Activated CD4-positive, CD25-positive, alpha-beta regulatory T cell treated with anti-CD3 and anti-CD28 coated beads, Interleukin-2, amount 50 U/mL, for 16 hours (primary cell): ENCODE measurements at regions not wholly inside any gene's neighbourhood (a gene's known extent, or its start where the extent isn't known, plus 50 kb on each side); places are given as distances from the start of the nearest gene placed in this dataset.
"Not testable (repeated sequence)": the region's sequence is repeated elsewhere in the genome, so short reads cannot be mapped to it uniquely, and the experiment has no call there.

Experiments
- DNase-seq: peaks from one replicate; pipeline ENCODE4 v3.0.0-alpha.2; 2020; ENCODE audit warnings: low read depth, low spot score

- no peak for DNase-seq
These were observed 990.5 kb downstream of the TBL1XR1 start for GRCh38 chr3:176206809-176207208.

GRCh38 chr3:176202652-176203051, 994.6 kb downstream of the TBL1XR1 start:
- no peak for DNase-seq

GRCh38 chr3:176193032-176193730, 1004.1 kb downstream of the TBL1XR1 start:
- DNase-seq, result no peak

- DNase-seq, result no peak
These were observed 1006.5 kb downstream of the TBL1XR1 start for GRCh38 chr3:176190755-176191154.

GRCh38 chr3:176183181-176183580, 1014.1 kb downstream of the TBL1XR1 start:
- DNase-seq, result no peak

GRCh38 chr3:176174060-176174459, 1023.2 kb downstream of the TBL1XR1 start:
- DNase-seq, result no peak

GRCh38 chr3:176172492-176172891, 1024.8 kb downstream of the TBL1XR1 start:
- no peak for DNase-seq

- no peak for DNase-seq
These were observed 1030.0 kb downstream of the TBL1XR1 start for GRCh38 chr3:176167272-176167671.

GRCh38 chr3:176160997-176161396, 1036.3 kb downstream of the TBL1XR1 start:
- DNase-seq, result no peak

GRCh38 chr3:176159796-176160195, 1037.5 kb downstream of the TBL1XR1 start:
- DNase-seq, result no peak

GRCh38 chr3:176155012-176155411, 1042.3 kb downstream of the TBL1XR1 start:
- no peak for DNase-seq

- no peak for DNase-seq
These were observed 1047.7 kb downstream of the TBL1XR1 start for GRCh38 chr3:176149567-176149966.

- DNase-seq, result no peak
These were observed 1050.0 kb downstream of the TBL1XR1 start for GRCh38 chr3:176147251-176147650.

- no peak for DNase-seq
These were observed 1055.4 kb downstream of the TBL1XR1 start for GRCh38 chr3:176141837-176142236.

- DNase-seq, result no peak
These were observed 1076.8 kb downstream of the TBL1XR1 start for GRCh38 chr3:176120507-176120906.

- DNase-seq, result no peak
These were observed 1077.5 kb downstream of the TBL1XR1 start for GRCh38 chr3:176119826-176120225.

- no peak for DNase-seq
These were observed 1090.9 kb downstream of the TBL1XR1 start for GRCh38 chr3:176106380-176106779.

- no peak for DNase-seq
These were observed 1100.3 kb downstream of the TBL1XR1 start for GRCh38 chr3:176097027-176097426.

GRCh38 chr3:176093892-176094291, 1103.4 kb downstream of the TBL1XR1 start:
- DNase-seq, result not testable (repeated sequence)

GRCh38 chr3:176090727-176091126, 1106.6 kb downstream of the TBL1XR1 start:
- no peak for DNase-seq

GRCh38 chr3:176088962-176089383, 1108.3 kb downstream of the TBL1XR1 start:
- no peak for DNase-seq

- DNase-seq, result no peak
These were observed 1110.1 kb downstream of the TBL1XR1 start for GRCh38 chr3:176087066-176087697.

GRCh38 chr3:176079785-176080184, 1117.5 kb downstream of the TBL1XR1 start:
- no peak for DNase-seq
